HEK293 (cell line): ENCODE measurements at regions not wholly inside any gene's neighbourhood (a gene's known extent, or its start where the extent isn't known, plus 50 kb on each side); places are given as distances from the start of the nearest gene placed in this dataset.

Experiments
- FEZF1 ChIP-seq: fragments of 450-650 bp; formaldehyde crosslinking; IDR thresholded peaks from 2 replicates; pipeline ENCODE4 v1.5.1; 2016; ENCODE audit warnings: missing biosample characterization, missing genetic modification characterization
- ZBTB44 ChIP-seq: fragments of 450-650 bp; IDR thresholded peaks from 2 replicates; pipeline ENCODE4 v1.5.1; 2018; ENCODE audit warnings: missing biosample characterization, mild to moderate bottlenecking, missing genetic modification characterization
- ZNF311 ChIP-seq: fragments of 450-650 bp; formaldehyde crosslinking; IDR thresholded peaks from 2 replicates; pipeline ENCODE4 v1.5.1; 2017; ENCODE audit warnings: missing biosample characterization, missing genetic modification characterization, borderline replicate concordance
- ZSCAN18 ChIP-seq: fragments of 450-650 bp; formaldehyde crosslinking; IDR thresholded peaks from 2 replicates; pipeline ENCODE4 v1.5.1; 2016; ENCODE audit warnings: missing biosample characterization, missing genetic modification characterization
- TF ChIP-seq, protein P1 (sequence below): fragments of 450-650 bp; formaldehyde crosslinking; IDR thresholded peaks from 2 replicates; pipeline ENCODE4 v1.5.1; 2016; ENCODE audit warnings: missing biosample characterization, missing genetic modification characterization

- no peak for TF ChIP-seq ZBTB44
- no peak for TF ChIP-seq ZNF311 (tag by site-specific recombination)
- TF ChIP-seq ZSCAN18 (tag by site-specific recombination), result no peak
- no peak for TF ChIP-seq FEZF1
- TF ChIP-seq, protein P1, sequence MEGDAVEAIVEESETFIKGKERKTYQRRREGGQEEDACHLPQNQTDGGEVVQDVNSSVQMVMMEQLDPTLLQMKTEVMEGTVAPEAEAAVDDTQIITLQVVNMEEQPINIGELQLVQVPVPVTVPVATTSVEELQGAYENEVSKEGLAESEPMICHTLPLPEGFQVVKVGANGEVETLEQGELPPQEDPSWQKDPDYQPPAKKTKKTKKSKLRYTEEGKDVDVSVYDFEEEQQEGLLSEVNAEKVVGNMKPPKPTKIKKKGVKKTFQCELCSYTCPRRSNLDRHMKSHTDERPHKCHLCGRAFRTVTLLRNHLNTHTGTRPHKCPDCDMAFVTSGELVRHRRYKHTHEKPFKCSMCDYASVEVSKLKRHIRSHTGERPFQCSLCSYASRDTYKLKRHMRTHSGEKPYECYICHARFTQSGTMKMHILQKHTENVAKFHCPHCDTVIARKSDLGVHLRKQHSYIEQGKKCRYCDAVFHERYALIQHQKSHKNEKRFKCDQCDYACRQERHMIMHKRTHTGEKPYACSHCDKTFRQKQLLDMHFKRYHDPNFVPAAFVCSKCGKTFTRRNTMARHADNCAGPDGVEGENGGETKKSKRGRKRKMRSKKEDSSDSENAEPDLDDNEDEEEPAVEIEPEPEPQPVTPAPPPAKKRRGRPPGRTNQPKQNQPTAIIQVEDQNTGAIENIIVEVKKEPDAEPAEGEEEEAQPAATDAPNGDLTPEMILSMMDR, result no peak
Measured at GRCh38 chr19:29886586-29886985, 55.5 kb upstream of the URI1 start.
